Right ventricle myocardium superior (tissue), 1 donor: ENCODE measurements at regions not wholly inside any gene's neighbourhood (a gene's known extent, or its start where the extent isn't known, plus 50 kb on each side); places are given as distances from the start of the nearest gene placed in this dataset.
A peak's percentile ranks its signal among the peaks of the same experiment; 100 is the strongest.

Source experiments
- ATAC-seq: fragments of 200-7000 bp; cut with Tn5 transposase; one replicate; pipeline ENCODE4 v1.9.1; 2020; ENCODE audit warnings: mild to moderate bottlenecking; ENCODE audit not compliant: poor library complexity
- DNase-seq: peaks from one replicate; pipeline ENCODE4 v3.0.0-alpha.2; 2020
- intact Hi-C: fragments of 100-400 bp; cut with DNase I; formaldehyde crosslinking; loops from one replicate; pipeline ENCODE4 v1.11.2; 2022
- donor health status: DM: no; HTN: yes; CAD: no; lungs with severe emphysema.

GRCh38 chr20:10902174-10902573, 228.4 kb upstream of the JAG1 start:
- ATAC-seq (no peak), DNase-seq (no peak)
- intact Hi-C loops, result no loop called here

- intact Hi-C loops, result no loop called here
- DNase-seq (no peak), ATAC-seq (peak; percentile 50)
These were observed 228.9 kb upstream of the JAG1 start for GRCh38 chr20:10902576-10903282.

GRCh38 chr20:10906834-10907233, 233.0 kb upstream of the JAG1 start:
- DNase-seq (no peak), ATAC-seq (no peak)
- intact Hi-C loops, result no loop called here

- no peak for DNase-seq
- no peak for ATAC-seq
- intact Hi-C loops, result no loop called here
These were observed 236.0 kb upstream of the JAG1 start for GRCh38 chr20:10909803-10910202.

- DNase-seq, result no peak
- intact Hi-C loops, result no loop called here
- ATAC-seq, result peak; percentile 75
These were observed 236.9 kb upstream of the JAG1 start for GRCh38 chr20:10910535-10911178.

GRCh38 chr20:10911298-10911697, 237.5 kb upstream of the JAG1 start:
- ATAC-seq, result no peak
- intact Hi-C loops, result no loop called here

GRCh38 chr20:10915815-10916214, 242.0 kb upstream of the JAG1 start:
- ATAC-seq (no peak), DNase-seq (no peak)
- intact Hi-C loops, result no loop called here

More at GRCh38 chr20:10911298-10911697, 237.5 kb upstream of the JAG1 start:
- DNase-seq, result no peak

- ATAC-seq (no peak), DNase-seq (no peak)
- intact Hi-C loops, result no loop called here
These were observed 242.5 kb upstream of the JAG1 start for GRCh38 chr20:10916312-10916711.

- DNase-seq, result no peak
- no peak for ATAC-seq
- intact Hi-C loops, result no loop called here
These were observed 244.0 kb upstream of the JAG1 start for GRCh38 chr20:10917826-10918225.

GRCh38 chr20:10919396-10920140, 245.8 kb upstream of the JAG1 start:
- peak; percentile 48 for ATAC-seq
- peak; percentile 51 for DNase-seq
- intact Hi-C loops, result no loop called here

- no peak for ATAC-seq
- intact Hi-C loops, result no loop called here
- DNase-seq, result no peak
These were observed 246.6 kb upstream of the JAG1 start for GRCh38 chr20:10920396-10920795.

GRCh38 chr20:10921491-10922010, 247.8 kb upstream of the JAG1 start:
- no peak for DNase-seq
- no peak for ATAC-seq
- intact Hi-C loops, result no loop called here

GRCh38 chr20:10922506-10922905, 248.7 kb upstream of the JAG1 start:
- ATAC-seq, result no peak
- intact Hi-C loops, result no loop called here

GRCh38 chr20:10922941-10923340, 249.1 kb upstream of the JAG1 start:
- ATAC-seq (no peak), DNase-seq (no peak)
- intact Hi-C loops, result no loop called here

More at GRCh38 chr20:10922506-10922905, 248.7 kb upstream of the JAG1 start:
- DNase-seq, result no peak

GRCh38 chr20:10924644-10925201, 250.9 kb upstream of the JAG1 start:
- ATAC-seq (no peak), DNase-seq (no peak)
- intact Hi-C loops, result no loop called here

- intact Hi-C loops, result no loop called here
- no peak for DNase-seq
- ATAC-seq, result no peak
These were observed 252.0 kb upstream of the JAG1 start for GRCh38 chr20:10925767-10926166.

GRCh38 chr20:10927011-10927583, 253.3 kb upstream of the JAG1 start:
- DNase-seq, result no peak
- intact Hi-C loops, result no loop called here
- no peak for ATAC-seq

GRCh38 chr20:10927936-10928840, 254.4 kb upstream of the JAG1 start:
- ATAC-seq (no peak), DNase-seq (no peak)
- intact Hi-C loops, result no loop called here
